HCT116 (cell line): ENCODE measurements at regions not wholly inside any gene's neighbourhood (a gene's known extent, or its start where the extent isn't known, plus 50 kb on each side); places are given as distances from the start of the nearest gene placed in this dataset.

Experiments
- ATAC-seq: fragments of 200-7000 bp; cut with Tn5 transposase; 2 replicates; pipeline ENCODE4 v1.9.1; 2020; ENCODE audit warnings: mild to moderate bottlenecking, moderate library complexity
- BruUV-seq: library from RNA; stranded (reverse); fragments of 400-500 nt; replicated peaks from 2 replicates; lab custom pipeline; 2021; lab: Mats Ljungman, UMichigan
- CTCF ChIA-PET: fragments of 300-600 bp; sonication (Branson Sonifier 250); formaldehyde crosslinking; loops from one replicate; lab custom pipeline; 2021; ENCODE audit warnings: antibody characterized with exemption; lab: Charles Lee
- POLR2A ChIA-PET: fragments of 300-600, 350-600 bp; sonication (Branson Sonifier 250); formaldehyde crosslinking; loops from one replicate; lab custom pipeline; 2021; ENCODE audit warnings: antibody characterized with exemption; lab: Charles Lee
- RAD21 ChIA-PET, 2 experiments: fragments of 300-600 bp; sonication (Branson Sonifier 250); formaldehyde crosslinking; loops; one replicate each; lab custom pipeline; 2023; ENCODE audit warnings: low total read pairs in 2 of 2; ENCODE audit not compliant: uncharacterized antibody in 2 of 2, unreplicated experiment in 2 of 2, low non-redundant PET in 1 of 2; lab: Charles Lee
- DNase-seq: peaks from one replicate; pipeline ENCODE4 v3.0.0-alpha.2; 2010; ENCODE audit warnings: low read depth, low spot score
- H2AFZ ChIP-seq: fragments of 200-600 bp; shearing (Covaris generic), sonication (generic); 2 replicates; pipeline ENCODE4 v1.6.1; 2017; ENCODE audit warnings: low read depth, mixed run types, mixed read lengths, antibody characterized with exemption, low read length; ENCODE audit not compliant: poor library complexity, severe bottlenecking
- H3K27ac ChIP-seq: 2 replicates; pipeline ENCODE4 v1.5.1; 2012; ENCODE audit warnings: low read depth, low read length
- H3K27me3 ChIP-seq: fragments of 200-600 bp; sonication (generic); 2 replicates; pipeline ENCODE4 v1.6.1; 2016; ENCODE audit warnings: mixed run types, low read length, mixed read lengths; ENCODE audit not compliant: insufficient read depth
- H3K36me3 ChIP-seq, 2 experiments: fragments of 200-500 bp in 1 of 2; fragments of 200-600 bp in 1 of 2; sonication (Bioruptor generic) in 1 of 2; sonication (generic) in 1 of 2; 2 replicates each; pipeline versions ENCODE4 v1.5.1 to v1.6.1; 2014 to 2016; ENCODE audit warnings: low read length in 2 of 2, inconsistent platforms in 1 of 2, mixed read lengths in 1 of 2, mixed run types in 1 of 2; ENCODE audit not compliant: insufficient read depth in 2 of 2, control insufficient read depth in 1 of 2
- H3K4me1 ChIP-seq, 2 experiments: fragments of 200-600 bp in 1 of 2; sonication (generic) in 1 of 2; 2 replicates each; pipeline versions ENCODE4 v1.5.1 to v1.6.1; 2012 to 2017; ENCODE audit warnings: low read length in 2 of 2, inconsistent platforms in 1 of 2, mild to moderate bottlenecking in 1 of 2, mixed read lengths in 1 of 2, mixed run types in 1 of 2, moderate library complexity in 1 of 2; ENCODE audit not compliant: insufficient read depth in 2 of 2, control insufficient read depth in 1 of 2
- H3K4me2 ChIP-seq: fragments of 200-600 bp; sonication (generic); 2 replicates; pipeline ENCODE4 v1.6.1; 2017; ENCODE audit warnings: mixed run types, low read length, mixed read lengths
- H3K4me3 ChIP-seq, 2 experiments: fragments of 200-600 bp in 1 of 2; sonication (generic) in 1 of 2; replicated peaks in 1 of 2; 2 replicates each; pipeline ENCODE4 v1.5.1; 2011 to 2016; ENCODE audit warnings: low read length in 2 of 2, control low read depth in 1 of 2, low read depth in 1 of 2, mild to moderate bottlenecking in 1 of 2, mixed read lengths in 1 of 2, mixed run types in 1 of 2
- H3K79me2 ChIP-seq: fragments of 200-600 bp; sonication (generic); 2 replicates; pipeline ENCODE4 v1.6.1; 2017; ENCODE audit warnings: mild to moderate bottlenecking, mixed run types, low read length, moderate library complexity, mixed read lengths; ENCODE audit not compliant: insufficient read depth
- H3K9ac ChIP-seq: fragments of 200-600 bp; sonication (generic); 2 replicates; pipeline ENCODE4 v1.6.1; 2016; ENCODE audit warnings: low read length, mixed read lengths
- H3K9me2 ChIP-seq: fragments of 200-600 bp; sonication (generic), shearing (Covaris generic); 2 replicates; pipeline ENCODE4 v1.6.1; 2017; ENCODE audit warnings: mixed run types, mild to moderate bottlenecking, moderate library complexity; ENCODE audit not compliant: insufficient read depth
- H3K9me3 ChIP-seq, 2 experiments: fragments of 200-500 bp in 1 of 2; fragments of 200-600 bp in 1 of 2; sonication (Bioruptor generic) in 1 of 2; sonication (generic) in 1 of 2; 2 replicates each; pipeline ENCODE4 v1.6.1; 2014 to 2017; ENCODE audit warnings: low read length in 2 of 2, mixed read lengths in 2 of 2, inconsistent platforms in 1 of 2, low read depth in 1 of 2, mild to moderate bottlenecking in 1 of 2, mixed run types in 1 of 2, moderate library complexity in 1 of 2; ENCODE audit not compliant: control insufficient read depth in 1 of 2, insufficient read depth in 1 of 2
- H4K20me1 ChIP-seq: fragments of 200-600 bp; sonication (generic), shearing (Covaris generic); 2 replicates; pipeline ENCODE4 v1.6.1; 2017; ENCODE audit warnings: mixed run types, mild to moderate bottlenecking, moderate library complexity; ENCODE audit not compliant: insufficient read depth
- EZH2phosphoT487 ChIP-seq: fragments of 200-600 bp; IDR thresholded peaks from 2 replicates; pipeline ENCODE4 v1.6.1; 2018; ENCODE audit warnings: antibody characterized with exemption, borderline replicate concordance
- FOSL1 ChIP-seq: IDR thresholded peaks from 2 replicates; pipeline ENCODE4 v1.6.1; 2012; ENCODE audit warnings: low read depth
- JUND ChIP-seq: IDR thresholded peaks from 2 replicates; pipeline ENCODE4 v1.6.1; 2012
- POLR2A ChIP-seq: IDR thresholded peaks from 2 replicates; pipeline ENCODE4 v1.7.0; 2011; ENCODE audit warnings: borderline replicate concordance; ENCODE audit not compliant: insufficient read depth, insufficient read length; ENCODE audit errors: extremely low read depth
- POLR2AphosphoS5 ChIP-seq: IDR thresholded peaks from 2 replicates; pipeline ENCODE4 v1.6.1; 2011; ENCODE audit warnings: mild to moderate bottlenecking, low read depth, low read length, moderate library complexity
- RAD21 ChIP-seq: IDR thresholded peaks from 2 replicates; pipeline ENCODE4 v1.6.1; 2012; ENCODE audit warnings: low read depth, mild to moderate bottlenecking
- SIN3A ChIP-seq: IDR thresholded peaks from 2 replicates; pipeline ENCODE4 v1.6.1; 2012; ENCODE audit warnings: low read depth
- SRF ChIP-seq: IDR thresholded peaks from 2 replicates; pipeline ENCODE4 v1.6.1; 2012; ENCODE audit warnings: low read depth
- YY1 ChIP-seq: IDR thresholded peaks from 2 replicates; pipeline ENCODE4 v1.6.1; 2011; ENCODE audit warnings: low read length, low read depth, moderate library complexity, mild to moderate bottlenecking; ENCODE audit not compliant: insufficient replicate concordance; ENCODE audit errors: extremely low read depth
- ZNF274 ChIP-seq: fragments of 200-500 bp; sonication (Bioruptor generic); IDR thresholded peaks from 2 replicates; pipeline ENCODE4 v1.6.1; 2014; ENCODE audit warnings: mild to moderate bottlenecking, low read depth, low read length, inconsistent platforms
- intact Hi-C: fragments of 100-400 bp; cut with micrococcal nuclease; formaldehyde crosslinking; loops from 2 replicates; pipeline ENCODE4 v1.10.0; 2022
- TF ChIP-seq, protein P1 (sequence below): IDR thresholded peaks from 2 replicates; pipeline ENCODE4 v1.6.1; 2012; ENCODE audit warnings: low read depth
- TF ChIP-seq, protein P2 (sequence below): IDR thresholded peaks from 2 replicates; pipeline ENCODE4 v1.6.1; 2011; ENCODE audit warnings: mild to moderate bottlenecking, low read length, moderate library complexity; ENCODE audit not compliant: insufficient replicate concordance; ENCODE audit errors: extremely low read depth

GRCh38 chr11:8809241-8809938 lies 101.6 kb upstream of the AKIP1 start (continued):
- TF ChIP-seq, protein P1, sequence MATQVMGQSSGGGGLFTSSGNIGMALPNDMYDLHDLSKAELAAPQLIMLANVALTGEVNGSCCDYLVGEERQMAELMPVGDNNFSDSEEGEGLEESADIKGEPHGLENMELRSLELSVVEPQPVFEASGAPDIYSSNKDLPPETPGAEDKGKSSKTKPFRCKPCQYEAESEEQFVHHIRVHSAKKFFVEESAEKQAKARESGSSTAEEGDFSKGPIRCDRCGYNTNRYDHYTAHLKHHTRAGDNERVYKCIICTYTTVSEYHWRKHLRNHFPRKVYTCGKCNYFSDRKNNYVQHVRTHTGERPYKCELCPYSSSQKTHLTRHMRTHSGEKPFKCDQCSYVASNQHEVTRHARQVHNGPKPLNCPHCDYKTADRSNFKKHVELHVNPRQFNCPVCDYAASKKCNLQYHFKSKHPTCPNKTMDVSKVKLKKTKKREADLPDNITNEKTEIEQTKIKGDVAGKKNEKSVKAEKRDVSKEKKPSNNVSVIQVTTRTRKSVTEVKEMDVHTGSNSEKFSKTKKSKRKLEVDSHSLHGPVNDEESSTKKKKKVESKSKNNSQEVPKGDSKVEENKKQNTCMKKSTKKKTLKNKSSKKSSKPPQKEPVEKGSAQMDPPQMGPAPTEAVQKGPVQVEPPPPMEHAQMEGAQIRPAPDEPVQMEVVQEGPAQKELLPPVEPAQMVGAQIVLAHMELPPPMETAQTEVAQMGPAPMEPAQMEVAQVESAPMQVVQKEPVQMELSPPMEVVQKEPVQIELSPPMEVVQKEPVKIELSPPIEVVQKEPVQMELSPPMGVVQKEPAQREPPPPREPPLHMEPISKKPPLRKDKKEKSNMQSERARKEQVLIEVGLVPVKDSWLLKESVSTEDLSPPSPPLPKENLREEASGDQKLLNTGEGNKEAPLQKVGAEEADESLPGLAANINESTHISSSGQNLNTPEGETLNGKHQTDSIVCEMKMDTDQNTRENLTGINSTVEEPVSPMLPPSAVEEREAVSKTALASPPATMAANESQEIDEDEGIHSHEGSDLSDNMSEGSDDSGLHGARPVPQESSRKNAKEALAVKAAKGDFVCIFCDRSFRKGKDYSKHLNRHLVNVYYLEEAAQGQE, result no peak
- TF ChIP-seq EZH2phosphoT487 (no peak), FOSL1 (no peak), SRF (no peak), YY1 (no peak), POLR2A (no peak)

DNA sequence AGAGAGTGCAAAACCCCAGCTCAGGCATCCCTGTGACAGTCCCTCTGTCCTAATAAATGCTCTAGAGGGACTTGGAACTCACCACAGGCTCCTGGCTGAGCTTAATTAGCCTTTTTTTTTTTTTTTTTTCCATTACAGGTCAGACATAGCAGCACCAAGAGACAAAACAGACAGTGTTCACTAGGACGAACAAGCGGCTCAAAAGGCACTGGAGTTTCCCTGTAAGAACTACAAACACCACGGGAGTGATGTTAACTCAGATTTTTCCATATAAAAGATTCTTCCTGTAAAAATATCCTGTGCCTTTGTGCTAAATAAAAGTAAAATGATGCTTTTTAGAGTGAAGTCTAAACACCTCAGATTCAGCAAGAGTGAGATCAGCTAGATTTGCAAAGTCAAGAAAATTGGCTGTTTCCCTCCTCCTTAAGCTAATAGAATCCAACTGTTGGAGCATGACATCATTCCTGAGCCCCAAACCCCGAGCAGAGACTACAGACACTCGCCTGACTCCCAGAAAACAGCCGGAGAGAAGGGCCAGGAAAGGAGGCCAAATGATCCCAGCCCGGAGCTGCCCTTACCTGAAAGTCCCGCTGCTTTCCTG lies 101.0 kb upstream of the AKIP1 start:
- H3K27me3 ChIP-seq, result no peaks in the 10 kb centered on the region
- no TSS peak for BruUV-seq
- no peaks in the 10 kb centered on the region for H3K9me3 ChIP-seq
- H3K4me2 ChIP-seq, result no peak overlapping the region
- ChIA-PET CTCF (no interaction called here), RAD21 (no interaction called here), POLR2A (interaction anchor here (0.7 to 1.6 kb wide), 2 partner anchors 90 to 121 kb away, joined by 3 to 4 read pairs; no protein-coding TSS in a partner anchor)
- H3K27ac ChIP-seq, result no peak overlapping the region
- no peak overlapping the region for H2AFZ ChIP-seq
- H3K36me3 ChIP-seq, result no peaks in the 10 kb centered on the region
- no peak overlapping the region for H3K9ac ChIP-seq
- intact Hi-C loops, result no loop called here
- no peaks in the 10 kb centered on the region for H3K9me2 ChIP-seq
- H4K20me1 ChIP-seq, result no peaks in the 10 kb centered on the region
- H3K4me3 ChIP-seq, result no peak overlapping the region
- no peak for ATAC-seq
- H3K4me1 ChIP-seq, result peaks cover 0 to 17% of the 10 kb centered on the region in 2 experiments; a peak in 3 of 4 replicates
- H3K79me2 ChIP-seq, result no peaks in the 10 kb centered on the region
- no peak for DNase-seq
- TF ChIP-seq, protein P2, sequence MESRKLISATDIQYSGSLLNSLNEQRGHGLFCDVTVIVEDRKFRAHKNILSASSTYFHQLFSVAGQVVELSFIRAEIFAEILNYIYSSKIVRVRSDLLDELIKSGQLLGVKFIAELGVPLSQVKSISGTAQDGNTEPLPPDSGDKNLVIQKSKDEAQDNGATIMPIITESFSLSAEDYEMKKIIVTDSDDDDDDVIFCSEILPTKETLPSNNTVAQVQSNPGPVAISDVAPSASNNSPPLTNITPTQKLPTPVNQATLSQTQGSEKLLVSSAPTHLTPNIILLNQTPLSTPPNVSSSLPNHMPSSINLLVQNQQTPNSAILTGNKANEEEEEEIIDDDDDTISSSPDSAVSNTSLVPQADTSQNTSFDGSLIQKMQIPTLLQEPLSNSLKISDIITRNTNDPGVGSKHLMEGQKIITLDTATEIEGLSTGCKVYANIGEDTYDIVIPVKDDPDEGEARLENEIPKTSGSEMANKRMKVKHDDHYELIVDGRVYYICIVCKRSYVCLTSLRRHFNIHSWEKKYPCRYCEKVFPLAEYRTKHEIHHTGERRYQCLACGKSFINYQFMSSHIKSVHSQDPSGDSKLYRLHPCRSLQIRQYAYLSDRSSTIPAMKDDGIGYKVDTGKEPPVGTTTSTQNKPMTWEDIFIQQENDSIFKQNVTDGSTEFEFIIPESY, result no peak
- no peak for TF ChIP-seq POLR2AphosphoS5
- TF ChIP-seq JUND, result no peak
- TF ChIP-seq ZNF274, result no peak
- TF ChIP-seq, protein P1, result no peak
- TF ChIP-seq SIN3A, result no peak
- no peak for TF ChIP-seq RAD21
